Small intestine (tissue), 7 donors: ENCODE measurements at regions not wholly inside any gene's neighbourhood (a gene's known extent, or its start where the extent isn't known, plus 50 kb on each side); places are given as distances from the start of the nearest gene placed in this dataset.

Experiments used
- DNase-seq, 2 donors: peaks; one replicate each; pipeline versions ENCODE4 v3.0.0 to v3.0.0-alpha.2; 2013
- FAIRE-seq: peaks from 2 replicates; lab custom pipeline; 2012; peaks lifted over from hg19 to GRCh38; lab: Jason Lieb, UNC
- H3K27ac ChIP-seq, 3 donors: one replicate each; pipeline ENCODE4 v1.5.1; 2013; ENCODE audit warnings: low read length in 2 of 3, mild to moderate bottlenecking in 2 of 3, control low read depth in 1 of 3, inconsistent platforms in 1 of 3, low read depth in 1 of 3, moderate library complexity in 1 of 3
- H3K27me3 ChIP-seq, 3 donors: one replicate each; pipeline ENCODE4 v1.6.1; 2013; ENCODE audit warnings: low read length in 3 of 3, inconsistent platforms in 1 of 3; ENCODE audit not compliant: control insufficient read depth in 3 of 3, insufficient read depth in 3 of 3
- H3K36me3 ChIP-seq, 3 donors: one replicate each; pipeline ENCODE4 v1.6.1; 2013; ENCODE audit warnings: low read length in 3 of 3, inconsistent platforms in 1 of 3, low read depth in 1 of 3, mild to moderate bottlenecking in 1 of 3, moderate library complexity in 1 of 3; ENCODE audit not compliant: control insufficient read depth in 3 of 3, insufficient read depth in 2 of 3
- H3K4me1 ChIP-seq, 3 donors: one replicate each; pipeline ENCODE4 v1.6.1; 2013; ENCODE audit warnings: low read length in 2 of 3, inconsistent platforms in 1 of 3, low read depth in 1 of 3, mild to moderate bottlenecking in 1 of 3, moderate library complexity in 1 of 3; ENCODE audit not compliant: control insufficient read depth in 3 of 3, insufficient read depth in 2 of 3
- H3K4me3 ChIP-seq, 3 donors: one replicate each; pipeline ENCODE4 v1.5.1; 2013; ENCODE audit warnings: low read length in 3 of 3, control low read depth in 1 of 3, inconsistent platforms in 1 of 3, low read depth in 1 of 3, mild to moderate bottlenecking in 1 of 3, moderate library complexity in 1 of 3
- H3K9me3 ChIP-seq, 2 donors: one replicate each; pipeline ENCODE4 v1.6.1; 2013; ENCODE audit warnings: low read depth in 1 of 2, low read length in 1 of 2; ENCODE audit not compliant: control insufficient read depth in 2 of 2, insufficient read depth in 1 of 2
- WGBS, 3 donors: extraction: QIAGEN DNeasy Blood & Tissue Kit; methylation state at CpG; one replicate each; pipeline ENCODE4 v1.1.7; 2013; 5-methylcytosine and 5-hydroxymethylcytosine counted together
- donor health status: healthy with polysubstance abuse.
- donor health status: control.
- donor health status: control.
- donor health status: Bipolar disorder and iron deficiency.
- donor health status: healthy.

DNA sequence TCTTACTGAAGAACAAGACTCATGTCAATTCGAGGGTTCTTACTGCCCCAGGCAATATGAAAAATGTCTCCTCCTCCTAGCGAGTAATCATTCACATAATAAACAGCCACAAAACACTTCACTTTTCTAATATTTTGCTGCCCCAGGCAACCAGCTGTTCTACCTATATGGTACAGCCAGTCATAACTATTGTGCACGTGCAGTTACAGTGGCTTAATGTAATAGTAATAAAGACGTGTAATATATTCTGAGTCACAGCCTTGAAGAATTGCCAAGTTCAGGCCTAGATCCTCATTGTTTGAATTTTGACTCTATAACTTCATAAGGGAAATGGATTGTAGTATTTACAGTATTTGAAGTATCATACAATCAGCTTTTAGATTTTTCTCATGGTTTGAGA is 1250.0 kb upstream of the GBE1 start:
- no peak for FAIRE-seq
- DNase-seq = no peak
- H3K4me3 ChIP-seq = no peak overlapping the region
- WGBS, 3 donors = 50 to 61% (median 61%) methylated on average over 4 of the region's 4 CpGs
- H3K4me1 ChIP-seq = no peaks in the 10 kb centered on the region
- no peaks in the 10 kb centered on the region for H3K9me3 ChIP-seq
- no peak overlapping the region for H3K27ac ChIP-seq
- no peaks in the 10 kb centered on the region for H3K27me3 ChIP-seq
- H3K36me3 ChIP-seq = no peaks in the 10 kb centered on the region

DNA sequence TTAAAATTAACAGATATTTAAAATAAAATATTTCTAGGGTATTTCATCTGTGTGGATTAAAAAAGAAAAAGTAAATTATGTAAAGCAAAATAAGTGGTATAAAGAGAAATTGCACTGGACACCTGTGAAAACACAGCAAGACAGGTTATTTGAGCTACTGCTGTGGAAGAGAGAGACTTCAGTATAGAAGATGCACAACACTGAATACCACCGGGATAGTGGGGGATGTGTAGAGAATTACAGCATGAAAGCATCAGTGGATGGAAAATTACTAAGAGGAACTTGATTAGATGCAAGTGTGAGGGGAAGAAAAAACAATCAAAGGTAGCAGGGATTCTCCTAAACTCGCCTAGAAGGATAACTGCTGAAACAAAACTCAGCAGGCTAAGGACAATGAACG is 1242.5 kb upstream of the GBE1 start:
- FAIRE-seq = no peak
- Histone ChIP-seq H3K4me1 (no peaks in the 10 kb centered on the region), H3K36me3 (no peaks in the 10 kb centered on the region), H3K9me3 (no peaks in the 10 kb centered on the region), H3K4me3 (no peak overlapping the region), H3K27me3 (no peaks in the 10 kb centered on the region), H3K27ac (no peak overlapping the region)
- 55 to 62% (median 61%) methylated on average over 3 of the region's 3 CpGs for WGBS, 3 donors
- DNase-seq = no peak

DNA sequence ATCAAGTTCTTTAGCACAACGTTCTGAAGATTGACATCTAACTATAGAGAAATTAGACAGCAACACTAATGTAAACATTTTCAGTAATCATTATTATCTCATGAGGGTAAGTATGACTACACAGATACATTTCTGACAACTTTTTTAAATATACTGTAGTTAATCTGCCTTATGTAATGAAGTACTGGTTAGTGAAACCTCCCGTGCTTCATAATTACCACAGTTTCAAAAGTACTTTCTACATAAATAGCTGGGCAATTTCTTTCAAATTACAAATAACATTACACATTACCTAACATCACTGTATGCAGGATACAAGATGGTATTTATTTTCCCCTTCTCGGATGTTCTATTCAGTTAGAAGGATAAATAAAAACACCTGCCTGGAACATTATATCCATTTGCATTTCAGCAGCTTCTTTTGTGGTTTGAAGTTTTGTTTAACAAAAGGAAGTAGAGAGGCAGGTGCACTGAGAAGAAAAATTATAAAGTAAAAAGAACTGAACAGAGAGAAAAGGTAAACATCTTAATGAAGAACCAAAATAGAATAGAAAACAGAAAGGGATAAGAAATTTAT is 1241.5 kb upstream of the GBE1 start:
- Histone ChIP-seq H3K27me3 (no peaks in the 10 kb centered on the region), H3K27ac (no peak overlapping the region), H3K4me1 (no peaks in the 10 kb centered on the region), H3K4me3 (no peak overlapping the region), H3K36me3 (no peaks in the 10 kb centered on the region), H3K9me3 (no peaks in the 10 kb centered on the region)
- DNase-seq (no peak), FAIRE-seq (no peak)
- WGBS, 3 donors = 35 to 44% (median 41%) methylated on average over 3 of the region's 3 CpGs

DNA sequence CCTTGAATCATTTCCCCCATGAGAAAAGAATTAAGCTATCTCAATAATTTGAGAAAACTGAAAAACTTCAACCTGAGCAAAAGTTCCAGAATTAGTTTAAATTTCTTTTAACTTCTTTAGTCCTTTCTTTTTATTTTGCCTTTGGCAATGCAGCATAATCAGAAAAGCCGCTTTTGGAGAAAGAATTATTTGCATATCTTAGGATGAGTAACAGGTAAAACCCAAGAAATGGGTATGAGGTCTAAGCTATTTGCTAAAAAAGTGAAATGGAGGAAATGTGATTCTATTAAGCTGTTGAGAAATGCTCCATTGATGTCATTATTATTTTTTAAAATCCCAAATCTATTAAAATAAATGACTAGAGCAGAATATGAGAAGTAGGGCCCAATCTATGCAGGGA is 1238.3 kb upstream of the GBE1 start:
- Histone ChIP-seq H3K27ac (no peak overlapping the region), H3K36me3 (no peaks in the 10 kb centered on the region), H3K27me3 (no peaks in the 10 kb centered on the region), H3K9me3 (no peaks in the 10 kb centered on the region), H3K4me1 (no peaks in the 10 kb centered on the region), H3K4me3 (no peak overlapping the region)
- 72 to 81% (median 79%) methylated on average over 1 of the region's 1 CpG for WGBS, 3 donors
- DNase-seq (no peak), FAIRE-seq (no peak)

DNA sequence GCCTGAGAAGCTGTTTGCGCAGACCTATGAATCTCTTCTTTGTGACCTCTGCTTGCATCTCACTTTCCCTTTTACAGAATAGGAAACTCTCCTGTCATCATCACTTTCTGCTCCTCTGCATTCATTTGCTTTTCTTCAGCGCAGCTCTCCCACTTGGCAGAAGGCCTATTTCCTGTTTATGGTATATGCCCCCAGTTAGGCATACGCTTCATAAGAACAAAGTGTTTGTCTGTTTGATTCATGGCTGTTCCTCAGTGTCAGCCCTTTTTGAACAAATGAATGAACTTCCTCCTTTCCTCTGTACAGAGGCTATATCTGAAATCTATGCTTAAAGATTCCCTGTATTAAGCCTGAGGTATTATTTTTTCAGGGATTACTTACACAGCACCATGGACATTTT is 1216.9 kb upstream of the GBE1 start:
- H3K27ac ChIP-seq = no peak overlapping the region
- 51 to 81% (median 70%) methylated on average over 3 of the region's 3 CpGs for WGBS, 3 donors
- H3K27me3 ChIP-seq = no peaks in the 10 kb centered on the region
- H3K36me3 ChIP-seq = no peaks in the 10 kb centered on the region
- DNase-seq (no peak), FAIRE-seq (no peak)
- no peak overlapping the region for H3K4me3 ChIP-seq
- peaks cover 0 to 2% of the 10 kb centered on the region in 2 donors for H3K9me3 ChIP-seq
- H3K4me1 ChIP-seq = no peaks in the 10 kb centered on the region

DNA sequence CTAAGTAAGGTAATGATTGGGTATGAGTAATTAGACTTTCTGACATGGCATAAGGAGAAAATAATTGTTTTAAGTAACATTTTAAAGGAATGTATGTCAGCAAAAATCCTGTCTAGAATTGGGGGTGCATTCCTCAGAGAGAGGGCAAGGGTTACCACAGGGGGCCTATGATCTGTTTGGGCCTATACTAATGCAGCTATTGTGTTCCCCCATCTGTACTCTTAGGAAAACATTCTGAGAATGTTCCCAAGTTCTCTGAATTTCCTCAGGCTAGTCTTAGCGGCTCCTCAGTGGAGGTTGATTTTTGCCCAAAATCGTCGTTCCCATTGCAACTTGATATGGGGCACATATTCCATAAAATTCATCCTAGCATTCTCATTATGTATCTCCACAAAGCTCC is 1216.4 kb upstream of the GBE1 start:
- 86 to 93% (median 87%) methylated on average over 3 of the region's 3 CpGs for WGBS, 3 donors
- no peaks in the 10 kb centered on the region for H3K4me1 ChIP-seq
- no peak overlapping the region for H3K4me3 ChIP-seq
- DNase-seq (no peak), FAIRE-seq (no peak)
- peaks cover 0 to 2% of the 10 kb centered on the region in 2 donors for H3K9me3 ChIP-seq
- no peaks in the 10 kb centered on the region for H3K27me3 ChIP-seq
- no peaks in the 10 kb centered on the region for H3K36me3 ChIP-seq
- no peak overlapping the region for H3K27ac ChIP-seq

DNA sequence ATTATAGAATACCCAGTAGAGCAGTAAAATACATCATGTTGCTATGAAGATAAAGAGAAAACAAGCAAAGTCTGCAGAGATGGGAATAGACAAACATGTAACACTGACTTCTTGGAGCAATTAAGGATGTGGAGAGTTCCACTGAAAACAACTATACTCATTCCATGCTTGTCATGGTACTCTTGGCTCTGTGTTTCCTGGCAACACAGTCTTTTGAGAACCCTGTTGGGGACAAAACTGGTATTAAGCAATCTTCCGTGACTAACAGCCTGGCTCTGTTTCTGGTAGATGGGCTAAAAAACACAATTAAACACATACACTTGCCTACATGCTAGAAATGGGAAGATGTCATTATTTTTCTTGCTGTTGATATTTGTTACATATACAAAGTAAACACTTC is 1212.3 kb upstream of the GBE1 start:
- FAIRE-seq (no peak), DNase-seq (no peak)
- Histone ChIP-seq H3K36me3 (no peaks in the 10 kb centered on the region), H3K27ac (no peak overlapping the region), H3K27me3 (no peaks in the 10 kb centered on the region), H3K9me3 (peaks cover 0 to 2% of the 10 kb centered on the region in 2 donors), H3K4me3 (no peak overlapping the region), H3K4me1 (no peaks in the 10 kb centered on the region)
- 47 to 59% (median 48%) methylated on average over 1 of the region's 1 CpG for WGBS, 3 donors

DNA sequence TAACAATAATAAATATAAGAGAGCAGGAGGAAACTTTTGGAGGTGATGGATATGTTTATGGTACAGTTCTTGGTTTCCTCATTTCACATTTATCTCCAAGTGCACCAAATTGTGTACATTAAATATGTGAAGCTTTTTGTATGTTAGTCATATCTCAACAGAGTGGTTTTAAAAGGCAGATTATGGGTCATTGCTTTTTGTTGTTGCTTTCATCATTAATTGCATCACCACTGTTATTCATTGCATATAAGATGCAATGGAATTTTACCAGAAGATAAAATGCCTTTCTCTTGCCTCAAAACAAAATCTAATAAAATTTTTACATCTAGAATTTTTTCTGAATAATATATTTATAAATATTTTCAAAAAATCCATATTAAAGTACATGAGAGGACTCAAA is 1198.9 kb upstream of the GBE1 start:
- no peak overlapping the region for H3K4me3 ChIP-seq
- H3K27me3 ChIP-seq = no peaks in the 10 kb centered on the region
- no peaks in the 10 kb centered on the region for H3K9me3 ChIP-seq
- DNase-seq (no peak), FAIRE-seq (no peak)
- no peak overlapping the region for H3K27ac ChIP-seq
- no peaks in the 10 kb centered on the region for H3K4me1 ChIP-seq
- H3K36me3 ChIP-seq = no peaks in the 10 kb centered on the region

DNA sequence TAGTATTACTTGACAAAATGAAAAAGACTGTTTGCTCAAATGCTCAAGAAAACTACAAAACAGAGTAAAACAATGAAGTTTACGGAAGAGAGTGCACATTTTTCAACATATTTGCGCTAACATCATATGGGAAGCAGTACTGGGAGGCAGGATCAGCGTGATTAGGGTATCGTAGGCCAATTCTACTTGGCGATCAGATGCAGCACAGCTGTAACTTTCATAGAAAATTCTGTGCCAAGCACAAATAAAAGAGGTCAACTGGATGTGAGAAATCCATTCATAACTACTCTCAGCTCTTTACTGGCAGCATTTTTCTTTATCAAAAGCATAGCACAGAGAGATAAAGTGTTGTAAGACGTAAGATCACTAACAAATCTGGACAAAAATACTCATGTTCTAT is 1196.3 kb upstream of the GBE1 start:
- H3K36me3 ChIP-seq = no peaks in the 10 kb centered on the region
- H3K4me1 ChIP-seq = no peaks in the 10 kb centered on the region
- WGBS, 3 donors = 57 to 65% (median 62%) methylated on average over 6 of the region's 6 CpGs
- H3K9me3 ChIP-seq = no peaks in the 10 kb centered on the region
- H3K4me3 ChIP-seq = no peak overlapping the region
- no peak for FAIRE-seq
- no peak for DNase-seq
- H3K27ac ChIP-seq = no peak overlapping the region
- no peaks in the 10 kb centered on the region for H3K27me3 ChIP-seq
